ENCODE measurements at regions not wholly inside any gene's neighbourhood (a gene's known extent, or its start where the extent isn't known, plus 50 kb on each side); places are given as distances from the start of the nearest gene placed in this dataset.

DNA sequence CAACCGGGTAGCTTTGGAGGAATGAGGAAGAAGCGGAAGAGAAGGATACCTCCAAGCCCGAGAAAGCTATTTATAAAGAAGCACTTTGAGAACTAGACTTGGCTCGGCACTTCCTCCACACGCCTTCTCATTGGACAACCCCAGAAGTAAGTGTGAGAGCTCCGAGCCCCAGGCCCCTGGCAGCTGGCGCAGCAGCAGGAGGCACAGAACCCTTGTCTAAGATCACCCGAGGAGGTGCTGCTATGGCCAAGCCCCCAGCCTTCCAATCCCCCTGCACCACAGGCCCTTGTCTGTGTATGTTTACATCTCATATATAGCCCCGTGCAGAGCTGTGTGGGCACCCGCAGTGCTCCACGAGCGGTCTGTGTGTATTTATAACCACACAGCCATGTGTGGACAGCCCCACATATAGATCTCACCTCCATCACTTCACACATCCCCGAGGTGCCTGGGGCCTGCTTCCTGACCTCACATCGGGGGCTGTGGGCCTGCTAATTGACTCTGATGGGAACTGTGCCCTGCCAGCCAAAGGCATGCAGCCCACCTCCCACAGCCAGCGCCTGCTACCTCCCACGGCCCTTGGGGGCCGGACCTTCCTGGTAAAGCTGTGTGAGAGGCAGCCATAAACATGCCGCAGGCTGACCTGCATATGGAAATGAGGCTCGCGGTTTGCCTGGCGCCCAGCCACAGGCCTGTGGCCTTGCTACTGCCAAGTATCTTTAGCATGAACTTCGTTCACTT, 96.1 kb downstream of the C17orf67 start:
- DNase-seq (ENCODE audit: low read depth): no peak

DNA sequence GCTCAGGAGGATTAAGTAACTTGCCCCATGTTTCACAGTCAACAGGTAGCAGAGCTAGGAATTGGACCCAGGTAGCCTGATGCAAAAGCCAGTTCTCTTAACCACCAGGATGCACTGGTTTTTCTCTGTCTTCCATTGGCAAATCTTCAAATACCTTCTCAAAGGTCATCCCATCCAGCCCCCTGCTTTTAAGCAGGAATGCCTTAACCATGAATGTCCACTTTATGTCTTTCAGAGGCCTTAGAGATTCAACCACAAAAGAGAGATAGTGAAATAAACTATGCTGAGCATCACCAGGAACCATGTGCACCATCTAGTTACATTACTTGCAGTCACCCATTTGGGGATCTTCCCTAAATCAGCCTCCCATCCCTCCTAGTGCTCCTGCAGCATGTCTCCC, 94.3 kb downstream of the C17orf67 start:
- no peak for DNase-seq (ENCODE audit: low read depth)

DNA sequence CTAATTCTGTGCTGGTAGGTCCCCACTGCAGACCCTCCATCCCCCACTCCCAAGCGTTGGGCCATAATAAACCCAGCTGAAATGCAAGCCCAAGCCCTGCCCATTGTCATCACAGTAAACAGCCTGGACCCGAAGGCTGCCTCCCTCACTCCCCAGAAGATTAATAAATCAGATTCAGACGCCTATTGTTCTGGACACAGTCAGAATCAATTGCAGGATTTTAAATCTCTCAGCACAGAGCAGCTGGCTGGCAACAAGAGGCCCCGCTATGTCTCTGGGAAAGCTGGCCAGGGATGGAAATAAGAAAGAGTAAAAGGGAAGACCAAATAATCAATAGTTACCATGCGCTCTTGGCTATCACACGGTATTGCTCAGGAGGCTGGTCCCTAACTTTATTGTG, 93.9 kb downstream of the C17orf67 start:
- no peak for DNase-seq (ENCODE audit: low read depth)

DNA sequence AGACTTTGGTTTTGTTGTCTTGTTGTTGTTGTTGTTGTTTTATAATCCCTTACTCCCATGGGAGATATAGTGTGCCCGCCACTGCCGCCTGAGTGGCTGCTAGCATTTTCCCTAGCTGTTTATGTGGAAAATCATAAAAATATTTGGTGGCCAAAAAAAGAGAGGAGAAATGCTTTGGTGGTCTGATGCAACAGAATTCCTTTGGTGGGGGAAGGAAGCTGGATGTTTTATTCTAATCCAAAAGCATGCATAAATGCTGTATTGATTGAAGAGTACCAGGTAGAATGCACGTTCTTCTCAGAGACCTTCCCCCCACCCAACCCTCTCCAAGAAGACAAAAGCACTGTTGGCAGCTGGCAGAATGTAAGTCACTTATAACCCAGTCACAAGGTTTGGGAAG, 93.2 kb downstream of the C17orf67 start:
- DNase-seq (ENCODE audit: low read depth): no peak
